ENCODE measurements at regions not wholly inside any gene's neighbourhood (a gene's known extent, or its start where the extent isn't known, plus 50 kb on each side); places are given as distances from the start of the nearest gene placed in this dataset.
"Not testable (repeated sequence)": the region's sequence is repeated elsewhere in the genome, so short reads cannot be mapped to it uniquely, and the experiment has no call there.

- Histone ChIP-seq H3K27me3 (ENCODE audit: insufficient read depth, low read depth) (no peaks in the 10 kb centered on the region), H2AFZ (ENCODE audit: low read depth) (no peak overlapping the region), H3K4me2 (no peak overlapping the region)
These were observed 156.7 kb upstream of the SALL3 start for GRCh38 chr18:78822949-78823285.

DNA sequence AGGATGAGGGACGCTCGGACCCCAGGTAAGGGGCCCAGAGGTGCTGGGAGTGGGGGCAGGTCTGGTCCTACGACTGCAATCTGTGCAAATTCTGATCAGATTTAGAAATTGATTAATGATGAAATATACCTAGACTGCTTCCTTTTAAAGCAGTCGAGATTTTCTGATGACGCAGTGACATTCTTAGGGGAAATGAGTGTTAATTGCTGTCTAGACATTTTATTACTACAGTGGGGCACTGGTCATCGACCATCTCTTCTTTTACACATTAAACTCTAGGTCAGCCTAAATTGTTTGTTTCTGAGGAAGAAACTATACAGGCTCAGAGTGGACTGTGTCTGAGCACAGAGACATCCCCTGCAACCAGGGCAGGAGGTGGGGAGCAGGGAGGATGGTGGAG lies 154.4 kb upstream of the SALL3 start:
- Histone ChIP-seq H3K4me3 (IDR thresholded peaks at IDR 0.05; ENCODE audit: insufficient read depth, low read depth, low read length) (no peak overlapping the region), H3K9ac (no peak overlapping the region), H3K27ac (no peak overlapping the region), H3K4me1 (ENCODE audit: low read depth, poor library complexity, severe bottlenecking) (no peaks in the 10 kb centered on the region), H2AFZ (ENCODE audit: low read depth) (no peak overlapping the region), H4K20me1 (ENCODE audit: insufficient read depth) (no peaks in the 10 kb centered on the region), H3K36me3 (ENCODE audit: insufficient read depth) (no peaks in the 10 kb centered on the region), H3K79me2 (ENCODE audit: insufficient read depth, low read depth) (no peaks in the 10 kb centered on the region), H3K4me2 (no peak overlapping the region), H3K27me3 (ENCODE audit: insufficient read depth, low read depth) (no peaks in the 10 kb centered on the region)
- TF ChIP-seq CTCF (conservative IDR thresholded peaks at IDR 0.05; ENCODE audit: low read depth, low read length) = no peak

More at GRCh38 chr18:78822949-78823285, 156.7 kb upstream of the SALL3 start:
- Histone ChIP-seq H3K9ac (no peak overlapping the region), H3K79me2 (ENCODE audit: insufficient read depth, low read depth) (no peaks in the 10 kb centered on the region), H3K4me1 (ENCODE audit: low read depth, poor library complexity, severe bottlenecking) (no peaks in the 10 kb centered on the region), H3K4me3 (IDR thresholded peaks at IDR 0.05; ENCODE audit: insufficient read depth, low read depth, low read length) (no peak overlapping the region), H4K20me1 (ENCODE audit: insufficient read depth) (no peaks in the 10 kb centered on the region), H3K27ac (no peak overlapping the region), H3K36me3 (ENCODE audit: insufficient read depth) (no peaks in the 10 kb centered on the region)
- no peak for TF ChIP-seq CTCF (conservative IDR thresholded peaks at IDR 0.05; ENCODE audit: low read depth, low read length)

DNA sequence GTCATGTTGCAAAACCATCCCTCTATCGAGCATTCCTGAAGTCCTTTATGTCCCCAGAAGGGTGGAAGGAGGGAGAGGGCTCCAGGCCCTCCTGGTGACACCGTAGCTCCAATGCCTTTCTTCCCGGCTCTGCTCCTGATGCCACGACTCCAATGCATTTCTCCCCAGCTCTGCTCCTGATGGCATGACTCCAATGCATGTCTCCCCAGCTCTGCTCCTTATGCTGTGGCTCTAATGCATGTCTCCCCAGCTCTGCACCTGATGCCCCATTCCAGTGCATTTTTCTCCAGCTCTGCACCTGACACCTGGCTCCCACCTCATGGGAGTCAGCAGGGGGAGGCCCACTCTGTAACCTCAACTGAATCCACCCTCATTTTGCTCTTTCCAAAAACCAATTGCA lies 153.0 kb upstream of the SALL3 start:
- Histone ChIP-seq H3K4me1 (ENCODE audit: low read depth, poor library complexity, severe bottlenecking) (no peaks in the 10 kb centered on the region), H3K4me3 (IDR thresholded peaks at IDR 0.05; ENCODE audit: insufficient read depth, low read depth, low read length) (no peak overlapping the region), H3K36me3 (ENCODE audit: insufficient read depth) (no peaks in the 10 kb centered on the region), H3K4me2 (no peak overlapping the region), H3K27ac (no peak overlapping the region), H4K20me1 (ENCODE audit: insufficient read depth) (no peaks in the 10 kb centered on the region), H3K27me3 (ENCODE audit: insufficient read depth, low read depth) (no peaks in the 10 kb centered on the region), H3K79me2 (ENCODE audit: insufficient read depth, low read depth) (no peaks in the 10 kb centered on the region), H3K9ac (no peak overlapping the region), H2AFZ (ENCODE audit: low read depth) (no peak overlapping the region)
- TF ChIP-seq CTCF (conservative IDR thresholded peaks at IDR 0.05; ENCODE audit: low read depth, low read length) = no peak

DNA sequence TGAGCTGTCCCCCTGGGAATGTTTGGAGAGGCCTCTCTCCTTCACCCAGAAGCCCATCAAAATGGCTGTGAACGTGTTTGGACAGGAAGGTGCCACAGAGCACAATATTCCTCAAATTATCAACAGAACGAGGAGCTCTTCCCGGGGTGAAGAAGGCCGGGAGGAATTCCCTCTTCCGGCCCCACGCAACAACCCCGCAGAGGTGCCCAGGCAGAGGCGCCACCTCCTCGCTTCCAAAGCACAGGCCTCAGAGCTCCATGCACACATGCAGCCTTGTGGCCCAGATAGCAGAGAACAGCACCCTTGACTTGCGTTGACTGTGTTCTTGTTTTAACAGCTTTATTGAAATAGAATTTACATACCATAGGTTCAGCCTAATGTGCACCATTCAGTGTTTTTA lies 152.5 kb upstream of the SALL3 start:
- no peak overlapping the region for H3K4me2 ChIP-seq
- no peaks in the 10 kb centered on the region for H3K79me2 ChIP-seq (ENCODE audit: insufficient read depth, low read depth)
- TF ChIP-seq CTCF (conservative IDR thresholded peaks at IDR 0.05; ENCODE audit: low read depth, low read length) = no peak
- no peaks in the 10 kb centered on the region for H3K27me3 ChIP-seq (ENCODE audit: insufficient read depth, low read depth)
- H2AFZ ChIP-seq (ENCODE audit: low read depth) = no peak overlapping the region
- H3K4me3 ChIP-seq (IDR thresholded peaks at IDR 0.05; ENCODE audit: insufficient read depth, low read depth, low read length) = no peak overlapping the region
- no peak overlapping the region for H3K9ac ChIP-seq
- no peak overlapping the region for H3K27ac ChIP-seq
- no peaks in the 10 kb centered on the region for H3K36me3 ChIP-seq (ENCODE audit: insufficient read depth)
- no peaks in the 10 kb centered on the region for H4K20me1 ChIP-seq (ENCODE audit: insufficient read depth)
- H3K4me1 ChIP-seq (ENCODE audit: low read depth, poor library complexity, severe bottlenecking) = no peaks in the 10 kb centered on the region

GRCh38 chr18:78828131-78828530 lies 151.5 kb upstream of the SALL3 start:
- H3K4me3 ChIP-seq (IDR thresholded peaks at IDR 0.05; ENCODE audit: insufficient read depth, low read depth, low read length) = no peak overlapping the region
- H2AFZ ChIP-seq (ENCODE audit: low read depth) = no peak overlapping the region
- TF ChIP-seq CTCF (conservative IDR thresholded peaks at IDR 0.05; ENCODE audit: low read depth, low read length) = no peak
- no peaks in the 10 kb centered on the region for H3K36me3 ChIP-seq (ENCODE audit: insufficient read depth)
- H3K27ac ChIP-seq = no peak overlapping the region
- H3K4me1 ChIP-seq (ENCODE audit: low read depth, poor library complexity, severe bottlenecking) = no peaks in the 10 kb centered on the region
- no peaks in the 10 kb centered on the region for H3K79me2 ChIP-seq (ENCODE audit: insufficient read depth, low read depth)
- H3K27me3 ChIP-seq (ENCODE audit: insufficient read depth, low read depth) = no peaks in the 10 kb centered on the region
- H3K9ac ChIP-seq = no peak overlapping the region
- H3K4me2 ChIP-seq = no peak overlapping the region
- no peaks in the 10 kb centered on the region for H4K20me1 ChIP-seq (ENCODE audit: insufficient read depth)

- not testable (repeated sequence) for H3K27ac ChIP-seq; H3K4me1 ChIP-seq (ENCODE audit: low read depth, poor library complexity, severe bottlenecking); H3K27me3 ChIP-seq (ENCODE audit: insufficient read depth, low read depth); H3K79me2 ChIP-seq (ENCODE audit: insufficient read depth, low read depth); H3K36me3 ChIP-seq (ENCODE audit: insufficient read depth); H4K20me1 ChIP-seq (ENCODE audit: insufficient read depth); H3K4me3 ChIP-seq (IDR thresholded peaks at IDR 0.05; ENCODE audit: insufficient read depth, low read depth, low read length); H3K4me2 ChIP-seq; H3K9ac ChIP-seq; H2AFZ ChIP-seq (ENCODE audit: low read depth)
These were observed 150.6 kb upstream of the SALL3 start for GRCh38 chr18:78829026-78829425.

Measured in KMS-11 (cell line).